Keratinocyte (primary cell): ENCODE measurements at regions not wholly inside any gene's neighbourhood (a gene's known extent, or its start where the extent isn't known, plus 50 kb on each side); places are given as distances from the start of the nearest gene placed in this dataset.

ENCODE experiments used
- CTCF ChIP-seq, 3 experiments: IDR thresholded peaks in 1 of 3; conservative IDR thresholded peaks in 1 of 3; optimal IDR thresholded peaks in 1 of 3; 2 replicates in 2 of 3; 3 replicates in 1 of 3; pipeline versions ENCODE3 to v1.5.1; 2011; ENCODE audit warnings: low read length in 3 of 3, mild to moderate bottlenecking in 3 of 3, moderate library complexity in 2 of 3, control low read depth in 1 of 3, inconsistent platforms in 1 of 3; ENCODE audit not compliant: insufficient read depth in 2 of 3; ENCODE audit errors: extremely low read depth in 1 of 3
- EZH2 ChIP-seq: IDR thresholded peaks from one replicate; pipeline ENCODE4 v1.6.1; 2012; ENCODE audit warnings: inconsistent platforms, mild to moderate bottlenecking, low read length, moderate library complexity

- TF ChIP-seq CTCF (optimal IDR thresholded peaks at IDR 0.05 in 1 of 3, IDR thresholded peaks at IDR 0.05 in 1 of 3, conservative IDR thresholded peaks at IDR 0.05 in 1 of 3; ENCODE audit: extremely low read depth in 1 of 3, insufficient read depth in 2 of 3, low read length in 3 of 3) (no peak), EZH2 (no peak)
Measured at GRCh38 chr22:47295982-47296381, 533.5 kb downstream of the TBC1D22A start.
